Inflammatory macrophage treated with lipopolysaccharide for 1 hour (primary cell): ENCODE measurements at regions not wholly inside any gene's neighbourhood (a gene's known extent, or its start where the extent isn't known, plus 50 kb on each side); places are given as distances from the start of the nearest gene placed in this dataset.

ENCODE experiments used
- DNase-seq, 2 donors: peaks; one replicate each; pipeline ENCODE4 v3.0.0-alpha.2; 2020 to 2022

DNA sequence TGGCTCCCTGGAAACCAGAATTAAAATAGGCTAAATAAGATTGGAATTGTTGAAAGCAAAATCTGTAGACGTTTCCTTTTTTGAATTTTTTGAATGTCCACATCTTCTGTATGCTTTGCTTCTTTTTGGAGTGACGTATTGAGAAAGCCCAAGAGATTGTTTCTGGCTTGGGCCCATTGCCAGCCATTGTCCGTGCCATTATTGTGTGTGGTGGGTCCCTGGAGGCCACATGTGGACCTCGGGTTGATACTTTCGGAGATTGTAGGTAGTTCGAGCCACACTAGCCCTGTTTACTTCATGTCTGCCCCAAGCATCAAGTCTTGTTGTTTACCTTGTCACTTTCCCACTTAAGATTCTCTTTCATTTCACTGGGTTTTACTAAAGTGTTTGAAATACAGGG is 106.0 kb downstream of the PALM2AKAP2 start:
- no peak for DNase-seq

DNA sequence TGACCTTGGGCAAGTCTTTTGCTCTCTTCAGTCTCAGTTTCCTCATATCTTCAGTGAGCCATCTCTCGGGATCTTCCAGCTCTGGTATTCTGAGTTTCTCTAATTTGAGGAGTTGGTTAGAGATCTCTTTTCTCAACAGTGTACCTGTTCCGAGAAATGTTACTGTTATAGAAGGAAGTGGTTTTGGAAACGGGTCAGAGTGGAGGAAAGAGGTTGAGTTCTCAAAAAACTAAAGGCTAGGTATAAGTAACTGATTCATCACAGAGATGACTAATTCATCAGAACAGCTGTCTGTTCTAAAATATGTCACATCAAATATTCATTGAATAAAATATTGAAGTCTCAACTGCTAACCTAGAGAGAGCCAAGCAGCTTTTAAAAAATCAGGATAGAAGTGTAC is 106.6 kb downstream of the PALM2AKAP2 start:
- no peak for DNase-seq

DNA sequence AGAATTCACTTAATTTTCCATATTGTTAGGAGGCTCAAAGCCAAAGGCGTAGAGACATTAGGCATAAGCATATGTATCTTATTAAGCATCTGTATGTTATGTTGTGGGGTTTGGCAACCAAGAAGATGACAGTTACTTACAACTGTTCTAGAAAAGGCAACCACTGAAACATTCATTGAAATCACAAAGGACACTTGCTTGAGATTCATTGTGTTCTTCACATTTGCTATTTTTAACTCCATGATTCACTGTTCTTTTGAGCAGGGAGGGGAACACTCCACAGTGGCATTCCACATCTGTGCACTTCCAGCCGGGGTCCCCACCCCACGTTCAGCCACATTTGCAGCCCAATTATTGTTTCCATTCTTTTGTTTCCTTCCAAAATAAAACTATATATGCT is 107.1 kb downstream of the PALM2AKAP2 start:
- DNase-seq, result no peak

GRCh38 chr9:109888695-109889094 is 108.7 kb downstream of the PALM2AKAP2 start:
- no peak for DNase-seq

- DNase-seq, result no peak
Observed at GRCh38 chr9:109889456-109889855, 109.5 kb downstream of the PALM2AKAP2 start.

DNA sequence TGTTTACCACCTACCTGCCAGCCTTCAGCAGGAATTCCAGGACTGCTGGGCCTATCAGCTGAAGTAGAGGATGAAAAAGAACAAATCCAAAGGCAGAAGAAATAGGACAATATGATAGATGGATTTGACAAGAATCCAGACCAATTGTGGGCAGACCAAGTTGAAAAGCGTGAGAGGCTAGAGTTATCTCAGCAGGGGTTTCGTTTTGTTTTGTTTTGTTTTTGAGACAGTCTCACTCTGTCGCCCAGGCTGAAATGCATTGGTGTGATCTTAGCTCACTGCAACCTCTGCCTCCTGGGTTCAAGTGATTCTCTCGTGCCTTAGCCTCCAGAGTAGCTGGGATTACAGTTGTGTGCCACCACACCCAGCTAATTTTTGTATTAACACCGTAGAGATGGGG is 113.2 kb downstream of the PALM2AKAP2 start:
- DNase-seq, result no peak

DNA sequence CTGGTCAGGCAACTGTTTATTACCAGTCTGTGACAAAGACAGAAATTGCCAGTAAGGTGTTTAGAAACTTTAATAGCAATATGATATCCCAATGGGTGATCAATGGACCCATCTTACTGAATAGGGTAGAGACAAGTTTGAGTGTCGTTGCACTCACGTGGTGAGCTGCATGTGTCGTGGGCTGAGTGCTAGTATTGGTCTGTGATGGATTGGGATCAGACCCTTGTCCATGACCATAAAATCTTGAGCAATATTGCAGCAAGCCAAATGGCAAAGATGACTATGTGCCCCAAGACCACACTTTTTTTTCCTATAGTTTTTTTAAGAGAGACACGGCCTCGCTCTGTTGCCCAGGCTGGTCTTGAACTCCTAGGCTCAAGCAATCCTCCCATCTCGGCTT is 114.5 kb downstream of the PALM2AKAP2 start:
- DNase-seq, result no peak

DNA sequence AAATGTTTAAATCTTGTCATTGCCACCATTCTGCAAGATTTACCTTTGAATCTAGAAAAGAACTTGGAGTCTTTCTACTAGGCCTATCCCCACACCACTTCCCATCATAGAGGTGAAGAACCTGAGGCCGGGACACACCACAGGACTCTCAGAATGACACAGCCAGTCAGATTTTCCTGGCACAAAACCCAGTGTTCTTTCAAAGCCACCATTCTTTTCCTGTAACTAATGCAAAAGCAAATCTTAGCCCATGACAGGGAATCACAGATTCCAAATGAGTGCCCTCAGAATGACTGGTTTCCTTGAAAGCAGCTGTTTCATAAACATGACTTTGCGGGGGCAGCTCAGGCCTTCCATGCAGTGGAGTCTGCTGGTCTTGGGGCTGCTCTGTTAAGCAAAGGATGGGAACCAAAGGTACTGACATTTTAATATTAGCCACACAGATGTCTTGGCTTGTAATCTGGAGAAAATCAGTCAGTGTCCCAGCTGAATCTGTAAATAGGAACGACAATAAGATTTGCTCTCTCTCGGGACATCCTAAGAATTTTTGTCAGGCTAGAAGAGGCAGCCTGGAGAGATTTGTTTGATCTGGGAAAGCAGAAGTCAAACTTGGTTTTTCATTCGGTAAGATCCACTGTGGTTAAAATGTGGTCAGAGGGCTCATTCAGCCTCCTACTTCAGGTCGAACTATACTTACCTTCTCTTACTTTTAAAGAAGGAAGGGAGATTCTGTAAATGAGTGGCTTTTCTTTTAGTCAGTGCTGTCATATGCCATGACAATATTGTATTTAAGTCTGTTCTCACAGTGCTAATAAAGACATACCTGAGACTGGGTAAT is 115.1 kb downstream of the PALM2AKAP2 start:
- DNase-seq, result no peak

- DNase-seq, result no peak
Observed at GRCh38 chr9:109901201-109901600, 121.2 kb downstream of the PALM2AKAP2 start.

DNA sequence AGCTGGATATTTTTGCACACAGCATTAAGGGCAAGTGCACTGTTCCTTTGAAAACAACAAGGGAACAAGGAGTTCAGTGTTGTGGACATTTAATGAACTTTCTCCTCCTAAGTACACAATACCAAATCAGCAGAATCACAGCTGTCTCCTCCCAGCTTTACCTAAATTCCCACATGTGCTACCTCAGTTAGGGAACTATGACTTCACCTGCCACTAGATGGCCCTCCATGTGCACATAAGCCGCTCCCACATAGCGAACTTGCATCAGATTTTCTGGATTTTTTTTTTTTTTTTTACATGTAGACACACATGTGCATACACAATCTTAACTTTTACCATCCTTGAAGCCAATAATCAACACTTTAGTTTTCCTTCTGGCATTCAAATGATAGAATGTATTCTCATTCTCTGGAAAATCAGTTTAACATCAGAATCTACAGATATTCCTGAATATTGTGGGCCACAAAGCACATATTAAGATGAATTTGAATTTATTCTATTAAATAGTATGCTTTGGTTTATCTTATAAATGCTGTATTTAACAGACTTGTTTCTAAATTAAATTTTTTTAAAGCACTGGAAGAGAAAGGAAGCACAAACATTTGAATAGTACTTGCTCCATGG is 123.6 kb downstream of the PALM2AKAP2 start:
- DNase-seq, result peak; percentile 66 to 84

DNA sequence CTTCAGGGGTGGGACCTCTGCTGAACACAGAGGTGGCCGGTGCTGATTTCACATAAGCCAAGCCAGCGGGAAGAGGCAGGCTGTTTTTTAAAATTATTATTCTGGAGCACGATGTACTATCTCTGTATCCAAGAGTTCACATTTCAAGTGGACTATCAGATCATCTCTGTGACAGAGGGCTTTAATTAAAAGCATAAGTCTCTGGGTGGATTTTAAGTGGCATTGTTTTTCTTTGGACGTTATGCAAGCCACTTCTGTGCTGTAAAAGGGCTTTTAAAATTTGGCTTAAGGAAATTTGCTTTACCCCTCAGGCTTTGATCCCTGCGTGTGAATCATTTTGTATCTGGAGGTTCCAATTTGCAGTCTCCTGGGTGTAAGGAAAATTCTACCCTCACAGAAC is 124.7 kb downstream of the PALM2AKAP2 start:
- no peak for DNase-seq

- DNase-seq, result no peak
Observed at GRCh38 chr9:109905472-109905871, 125.5 kb downstream of the PALM2AKAP2 start.

GRCh38 chr9:109906766-109907382 is 126.9 kb downstream of the PALM2AKAP2 start:
- no peak for DNase-seq

DNA sequence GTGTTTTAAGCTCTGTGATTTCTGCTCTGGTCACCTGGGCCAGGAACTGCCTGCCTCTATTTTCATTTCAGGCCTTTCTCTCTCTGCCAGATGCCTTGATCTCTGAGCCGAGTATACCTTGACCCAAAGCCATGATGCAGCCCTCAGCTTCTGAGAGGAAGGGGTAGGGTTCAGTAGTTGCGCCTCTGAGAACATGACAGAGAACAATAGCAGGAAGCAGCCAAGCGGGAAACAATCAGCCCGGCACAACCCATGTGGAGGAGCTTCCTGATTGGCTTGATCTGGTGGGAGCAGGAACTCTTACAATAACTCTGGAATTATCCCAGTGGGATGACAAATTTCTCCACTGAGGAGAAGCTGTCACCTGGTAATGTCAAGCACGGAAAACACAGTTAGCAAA is 127.4 kb downstream of the PALM2AKAP2 start:
- no peak for DNase-seq

GRCh38 chr9:109907810-109908458 is 127.9 kb downstream of the PALM2AKAP2 start:
- DNase-seq, result peak; percentile 18 to 47

DNA sequence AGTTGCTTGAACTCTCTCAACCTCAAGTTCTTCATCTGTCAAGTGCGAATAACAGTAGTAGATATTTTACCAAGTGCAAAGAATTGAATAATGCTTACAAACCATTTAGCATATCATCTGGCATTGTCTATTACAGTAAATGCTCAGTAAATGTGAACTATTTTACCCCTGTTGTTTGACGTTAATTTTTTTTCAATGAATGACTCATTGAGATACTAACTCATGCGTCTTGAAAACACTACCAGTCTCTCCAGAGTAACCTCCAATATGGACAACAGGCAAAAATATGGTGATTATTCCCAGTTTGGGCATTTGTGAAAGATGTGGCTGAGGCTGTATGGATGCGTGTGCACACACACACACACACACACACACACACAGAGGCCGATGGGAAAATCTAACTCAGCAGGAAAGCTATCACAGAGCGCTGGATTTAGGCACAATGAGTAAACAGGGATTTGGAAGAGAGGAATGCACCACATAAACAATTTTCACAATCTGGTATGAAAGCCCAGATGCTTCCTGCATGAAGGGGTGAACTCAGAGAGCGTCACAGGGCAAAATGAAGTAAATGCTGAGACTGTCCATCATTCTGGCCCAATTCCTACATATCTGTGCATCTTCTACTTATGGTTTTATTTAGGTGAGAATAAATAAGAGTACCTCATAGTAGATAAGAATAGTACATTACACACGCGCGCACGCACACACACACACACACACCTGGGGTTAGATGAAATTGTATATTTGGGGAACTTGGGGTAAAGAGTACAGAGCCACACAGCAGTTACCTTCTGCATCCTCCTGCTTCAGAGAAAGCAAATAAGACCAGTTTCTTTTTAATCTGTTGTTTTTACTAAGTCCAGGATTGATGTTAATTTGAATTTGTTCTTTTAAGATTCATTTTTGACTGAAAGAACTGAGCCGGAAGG is 128.7 kb downstream of the PALM2AKAP2 start:
- DNase-seq, result no peak

GRCh38 chr9:109910671-109911518 is 130.9 kb downstream of the PALM2AKAP2 start:
- DNase-seq, result peak in 1 of 2 donors; percentile 8

- no peak for DNase-seq
Observed at GRCh38 chr9:109912082-109912582, 132.1 kb downstream of the PALM2AKAP2 start.

GRCh38 chr9:109912726-109913460 is 132.9 kb downstream of the PALM2AKAP2 start:
- DNase-seq, result no peak

DNA sequence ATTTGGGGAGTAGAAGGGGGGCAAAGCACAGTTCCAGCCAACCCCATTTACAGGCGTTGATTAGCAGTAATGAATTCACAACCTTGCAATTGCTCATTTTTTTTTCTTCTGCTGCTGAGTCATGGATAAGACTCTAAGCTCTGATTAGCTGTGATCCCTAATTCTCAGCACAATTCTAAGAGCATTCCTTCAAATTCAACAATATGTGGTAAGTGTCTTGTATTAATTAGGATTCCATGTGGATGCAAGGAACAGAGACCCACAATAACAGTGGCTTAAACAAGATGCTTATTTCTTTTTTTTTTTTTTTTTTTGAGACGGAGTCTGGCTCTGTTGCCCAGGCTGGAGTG is 133.4 kb downstream of the PALM2AKAP2 start:
- no peak for DNase-seq
